T-helper 17 cell (primary cell): ENCODE measurements at regions not wholly inside any gene's neighbourhood (a gene's known extent, or its start where the extent isn't known, plus 50 kb on each side); places are given as distances from the start of the nearest gene placed in this dataset.

ENCODE experiments used
- ATAC-seq: fragments of 150-1000 bp; cut with Tn5 transposase; 2 replicates; pipeline ENCODE4 v1.10.0; 2021; ENCODE audit warnings: mild to moderate bottlenecking, moderate library complexity
- DNase-seq, 3 donors: peaks; one replicate each; pipeline versions ENCODE4 v3.0.0 to v3.0.0-alpha.2; 2020 to 2021
- H3K9me3 ChIP-seq: one replicate; pipeline ENCODE4 v1.7.0; 2013; ENCODE audit warnings: low read length, mild to moderate bottlenecking; ENCODE audit not compliant: control insufficient read depth, poor library complexity, severe bottlenecking
- H3K27ac Mint-ChIP-seq: one replicate; pipeline ENCODE4 v1.8.0; 2022; ENCODE audit warnings: mild to moderate bottlenecking, moderate library complexity, mixed read lengths
- H3K27me3 Mint-ChIP-seq: one replicate; pipeline ENCODE4 v1.8.0; 2022; ENCODE audit warnings: mixed read lengths
- H3K36me3 Mint-ChIP-seq: one replicate; pipeline ENCODE4 v1.8.0; 2022; ENCODE audit warnings: low read depth, mixed read lengths
- H3K4me1 Mint-ChIP-seq: one replicate; pipeline ENCODE4 v1.8.0; 2022; ENCODE audit warnings: mild to moderate bottlenecking, mixed read lengths
- H3K4me3 Mint-ChIP-seq: one replicate; pipeline ENCODE4 v1.8.0; 2022; ENCODE audit warnings: mild to moderate bottlenecking, moderate library complexity, mixed read lengths

DNA sequence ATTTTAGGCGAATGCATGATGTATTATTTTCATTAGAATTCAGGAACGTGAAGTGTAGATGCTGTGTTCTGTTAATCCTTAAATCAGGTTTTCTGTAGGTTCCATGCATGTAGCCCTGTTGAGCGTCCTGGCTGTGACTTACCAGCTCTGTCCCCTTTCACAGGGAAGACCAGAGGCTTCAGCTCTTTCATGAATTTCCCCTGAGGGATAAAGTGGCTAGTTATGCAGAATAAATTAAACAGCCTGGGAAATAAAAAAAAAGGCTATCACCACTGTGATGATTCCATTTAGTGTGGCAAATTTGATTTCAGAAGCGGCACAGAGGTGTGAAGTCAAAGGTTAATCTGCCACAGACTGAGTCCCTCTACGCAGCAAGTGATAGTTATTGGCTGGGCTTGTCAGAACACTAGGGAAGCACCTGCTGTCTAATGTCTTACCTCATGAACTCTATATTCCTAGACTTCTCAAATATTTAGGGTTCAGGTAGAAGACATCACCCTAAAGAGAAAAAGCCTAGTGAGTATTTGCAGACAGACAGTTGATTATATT is 61.6 kb upstream of the LINC00305 start:
- H3K4me1 Mint-ChIP-seq: peaks cover 8% of the 10 kb centered on the region
- H3K27ac Mint-ChIP-seq: no peak overlapping the region
- ATAC-seq: no peak
- no peaks in the 10 kb centered on the region for H3K9me3 ChIP-seq
- no peak overlapping the region for H3K4me3 Mint-ChIP-seq
- DNase-seq: no peak
- H3K27me3 Mint-ChIP-seq: no peaks in the 10 kb centered on the region
- H3K36me3 Mint-ChIP-seq: no peaks in the 10 kb centered on the region

DNA sequence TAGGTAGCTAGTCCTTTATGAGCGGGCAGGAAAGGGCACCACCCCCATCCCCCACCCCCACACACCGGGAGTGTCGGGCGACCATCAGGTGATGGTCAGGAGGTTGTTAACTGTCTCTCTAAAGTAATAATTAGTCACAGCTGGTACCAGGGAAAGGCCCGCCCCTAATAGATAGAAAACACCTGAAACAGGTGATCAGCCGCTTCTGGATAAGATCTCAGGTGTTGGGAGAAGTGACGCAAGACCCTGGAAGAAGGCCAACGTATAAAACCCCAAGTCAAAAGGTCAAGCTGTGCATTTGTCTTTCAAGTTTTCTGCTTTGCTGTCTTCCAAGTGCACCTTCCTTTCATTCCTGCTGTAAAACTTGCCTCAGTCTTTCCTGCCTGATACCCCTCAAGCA is 59.6 kb upstream of the LINC00305 start:
- H3K27ac Mint-ChIP-seq: no peak overlapping the region
- no peaks in the 10 kb centered on the region for H3K36me3 Mint-ChIP-seq
- H3K9me3 ChIP-seq: no peaks in the 10 kb centered on the region
- DNase-seq: no peak
- no peaks in the 10 kb centered on the region for H3K27me3 Mint-ChIP-seq
- peaks cover 8% of the 10 kb centered on the region for H3K4me1 Mint-ChIP-seq
- ATAC-seq: no peak
- H3K4me3 Mint-ChIP-seq: peak overlapping the region; percentile 34

DNA sequence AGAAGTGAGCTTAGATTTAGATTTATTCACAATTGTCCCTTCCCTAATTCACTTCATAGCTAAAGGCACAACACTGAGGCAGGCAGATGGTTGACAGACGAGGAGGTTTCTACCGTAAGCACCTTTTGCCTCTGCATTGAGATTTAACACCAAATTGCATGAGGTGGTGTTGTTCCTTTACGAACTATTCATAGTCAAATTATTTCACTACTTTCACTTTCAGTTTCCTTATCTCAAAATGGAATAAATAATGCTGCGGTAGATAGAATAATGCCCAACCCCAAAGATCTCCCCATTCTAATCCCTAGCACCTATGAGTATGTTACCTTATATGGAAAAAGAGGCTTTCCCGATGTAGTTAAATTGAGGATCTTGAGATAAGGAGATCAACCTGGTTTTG is 58.9 kb upstream of the LINC00305 start:
- ATAC-seq: no peak
- Mint-ChIP-seq H3K27ac (peak overlapping the region; percentile 2), H3K27me3 (no peaks in the 10 kb centered on the region), H3K36me3 (no peaks in the 10 kb centered on the region), H3K4me3 (peak overlapping the region; percentile 34), H3K4me1 (peaks cover 8% of the 10 kb centered on the region)
- DNase-seq: no peak
- H3K9me3 ChIP-seq: no peaks in the 10 kb centered on the region

DNA sequence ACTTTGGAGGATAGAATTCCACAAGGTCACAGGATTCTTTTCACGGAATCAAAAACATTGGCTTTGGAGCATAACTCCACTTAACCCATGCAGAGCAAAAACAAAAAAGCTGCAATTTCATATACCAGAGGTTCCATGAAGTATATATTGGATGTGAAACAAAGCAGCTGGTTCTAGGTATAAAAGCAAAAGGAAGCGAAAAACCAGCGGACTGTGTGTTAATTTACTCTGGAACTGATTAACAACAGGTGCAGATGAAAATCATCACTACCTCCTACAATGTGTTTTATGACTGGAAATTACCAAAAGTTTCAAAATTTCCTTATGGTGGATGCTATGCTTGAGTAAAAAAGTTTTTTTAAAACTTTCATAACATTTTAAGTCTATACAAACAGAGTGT is 54.4 kb upstream of the LINC00305 start:
- no peak overlapping the region for H3K27ac Mint-ChIP-seq
- DNase-seq (no peak), ATAC-seq (no peak)
- H3K9me3 ChIP-seq: no peaks in the 10 kb centered on the region
- H3K4me1 Mint-ChIP-seq: peaks cover 12% of the 10 kb centered on the region
- H3K27me3 Mint-ChIP-seq: no peaks in the 10 kb centered on the region
- no peak overlapping the region for H3K4me3 Mint-ChIP-seq
- H3K36me3 Mint-ChIP-seq: no peaks in the 10 kb centered on the region

DNA sequence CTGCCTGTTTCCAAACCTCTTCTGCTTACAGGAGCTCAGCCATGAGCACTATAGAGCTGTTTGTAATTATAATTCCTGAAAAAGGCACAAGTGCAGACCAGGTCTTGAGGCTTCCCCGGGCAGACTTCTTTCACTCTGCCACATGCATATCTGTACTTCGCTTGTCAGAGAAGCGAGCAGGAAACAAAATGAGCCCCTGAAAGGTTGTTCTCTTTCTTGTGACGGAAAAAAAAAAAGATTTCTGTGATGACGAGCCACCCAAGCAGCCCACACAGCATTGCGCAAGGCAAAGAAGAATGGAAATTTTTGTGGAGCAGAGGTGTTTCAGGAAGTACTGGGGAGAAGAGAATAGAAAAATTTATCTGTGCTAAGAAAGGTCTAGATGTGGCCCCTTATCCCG is 54.0 kb upstream of the LINC00305 start:
- no peaks in the 10 kb centered on the region for H3K27me3 Mint-ChIP-seq
- no peaks in the 10 kb centered on the region for H3K36me3 Mint-ChIP-seq
- H3K4me3 Mint-ChIP-seq: no peak overlapping the region
- DNase-seq (no peak), ATAC-seq (no peak)
- no peak overlapping the region for H3K27ac Mint-ChIP-seq
- no peaks in the 10 kb centered on the region for H3K9me3 ChIP-seq
- peaks cover 9% of the 10 kb centered on the region for H3K4me1 Mint-ChIP-seq

DNA sequence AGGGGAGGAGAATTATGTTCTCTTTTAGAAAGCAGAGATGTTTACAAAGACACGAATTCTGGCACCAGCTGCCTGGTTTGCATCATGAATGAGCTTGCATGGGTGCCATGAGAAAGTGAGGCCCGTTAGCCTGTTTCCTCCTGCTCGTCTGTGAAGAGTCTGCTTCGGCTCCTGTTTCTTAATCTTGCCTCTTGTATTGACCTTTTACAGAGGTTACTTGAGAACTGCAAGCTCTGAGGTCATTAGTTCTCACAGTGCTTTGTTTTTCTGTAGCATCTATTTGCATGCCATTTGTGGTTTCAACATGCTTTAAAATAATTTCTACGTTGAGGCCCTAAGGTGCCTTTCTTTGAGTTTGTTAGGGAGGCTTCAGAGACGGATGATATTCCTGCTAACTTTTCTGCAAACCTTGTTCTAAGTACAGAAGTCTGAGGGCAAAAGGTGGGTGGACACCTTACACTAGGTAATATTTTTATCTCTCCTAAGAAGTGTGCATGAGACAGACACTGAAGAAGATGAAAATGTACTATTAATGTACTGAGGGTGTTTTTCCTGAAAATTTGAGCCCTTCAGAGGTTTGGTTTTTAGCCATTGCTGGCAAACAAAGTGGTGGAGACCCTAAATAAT is 53.4 kb upstream of the LINC00305 start:
- H3K27ac Mint-ChIP-seq: no peak overlapping the region
- no peaks in the 10 kb centered on the region for H3K9me3 ChIP-seq
- H3K36me3 Mint-ChIP-seq: no peaks in the 10 kb centered on the region
- ATAC-seq (no peak), DNase-seq (no peak)
- no peak overlapping the region for H3K4me3 Mint-ChIP-seq
- H3K4me1 Mint-ChIP-seq: peaks cover 5% of the 10 kb centered on the region
- H3K27me3 Mint-ChIP-seq: no peaks in the 10 kb centered on the region

DNA sequence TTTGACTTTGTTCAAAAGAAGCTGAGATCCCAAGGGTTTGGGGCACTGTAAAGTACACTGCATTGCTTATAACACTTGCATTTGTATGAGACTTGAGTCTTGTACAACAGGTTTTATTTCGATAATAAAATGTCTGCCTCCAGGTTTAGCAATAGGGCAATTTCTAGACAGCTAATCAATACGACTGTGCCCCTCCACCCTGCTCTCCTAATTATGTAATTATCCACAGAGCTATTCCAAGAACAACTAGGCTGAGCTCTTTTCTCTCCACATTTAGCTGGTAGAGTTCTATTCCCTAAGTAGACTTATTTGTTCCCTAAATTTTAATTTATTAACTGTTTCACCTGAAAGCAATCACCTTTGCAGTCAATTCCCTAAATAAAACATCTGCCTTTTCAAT is 52.9 kb upstream of the LINC00305 start:
- Mint-ChIP-seq H3K36me3 (no peaks in the 10 kb centered on the region), H3K27me3 (no peaks in the 10 kb centered on the region), H3K27ac (no peak overlapping the region), H3K4me3 (no peak overlapping the region), H3K4me1 (peaks cover 4% of the 10 kb centered on the region)
- no peak for DNase-seq
- no peaks in the 10 kb centered on the region for H3K9me3 ChIP-seq
- ATAC-seq: no peak

DNA sequence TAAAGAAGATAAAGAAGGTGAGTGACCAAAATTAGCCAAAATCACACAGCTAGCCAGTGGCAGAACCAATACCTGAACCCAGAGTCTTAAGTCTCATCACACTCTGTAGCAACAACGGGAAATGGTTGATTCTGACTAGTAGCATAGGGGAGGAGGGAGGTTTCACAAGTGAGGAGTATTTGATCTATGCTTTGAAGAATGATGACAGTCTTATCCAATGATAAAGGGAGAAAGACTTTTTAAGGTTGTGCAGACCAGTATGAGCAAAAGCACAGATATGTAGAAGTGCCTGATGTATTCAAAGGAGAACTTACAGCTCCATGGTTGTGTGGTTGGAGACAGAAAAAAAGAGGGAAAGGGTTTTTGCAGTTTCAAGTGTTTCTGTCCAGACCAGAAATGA is 50.7 kb upstream of the LINC00305 start:
- H3K4me3 Mint-ChIP-seq: no peak overlapping the region
- H3K9me3 ChIP-seq: no peaks in the 10 kb centered on the region
- no peak for ATAC-seq
- no peak overlapping the region for H3K27ac Mint-ChIP-seq
- H3K27me3 Mint-ChIP-seq: no peaks in the 10 kb centered on the region
- peaks cover 4% of the 10 kb centered on the region for H3K4me1 Mint-ChIP-seq
- no peak for DNase-seq
- H3K36me3 Mint-ChIP-seq: no peaks in the 10 kb centered on the region
